Natural killer cell treated with Interleukin-12 subunit alpha and Interleukin-12 subunit beta and Interleukin-15 and Interleukin-18, amount 100 ng/mL, for 72 hours (primary cell): ENCODE measurements at regions not wholly inside any gene's neighbourhood (a gene's known extent, or its start where the extent isn't known, plus 50 kb on each side); places are given as distances from the start of the nearest gene placed in this dataset.

Source experiments
- ATAC-seq, 2 donors: fragments of 150-1000 bp; cut with Tn5 transposase in 1 of 2; sonication (Bioruptor Pico), chemical (Tn5 transposase) in 1 of 2; 2 replicates each; pipeline ENCODE4 v1.10.0; 2021
- DNase-seq: peaks from one replicate; pipeline ENCODE4 v3.0.0; 2022; ENCODE audit warnings: low spot score
- H3K27ac Mint-ChIP-seq, 2 donors: 1 replicate in 1 of 2; 2 replicates in 1 of 2; pipeline ENCODE4 v1.8.0; 2022; ENCODE audit warnings: mixed read lengths in 2 of 2, mild to moderate bottlenecking in 1 of 2, moderate library complexity in 1 of 2
- H3K27me3 Mint-ChIP-seq, 2 donors: 1 replicate in 1 of 2; 2 replicates in 1 of 2; pipeline ENCODE4 v1.8.0; 2022; ENCODE audit warnings: mixed read lengths in 2 of 2
- H3K36me3 Mint-ChIP-seq: one replicate; pipeline ENCODE4 v1.8.0; 2022; ENCODE audit warnings: mixed read lengths
- H3K4me1 Mint-ChIP-seq, 2 donors: 1 replicate in 1 of 2; 2 replicates in 1 of 2; pipeline ENCODE4 v1.8.0; 2022; ENCODE audit warnings: low read depth in 2 of 2, mixed read lengths in 2 of 2, mild to moderate bottlenecking in 1 of 2
- H3K4me3 Mint-ChIP-seq: one replicate; pipeline ENCODE4 v1.8.0; 2022; ENCODE audit warnings: mixed read lengths
- H3K9me3 Mint-ChIP-seq: 2 replicates; pipeline ENCODE4 v1.8.0; 2022; ENCODE audit warnings: mixed read lengths

DNA sequence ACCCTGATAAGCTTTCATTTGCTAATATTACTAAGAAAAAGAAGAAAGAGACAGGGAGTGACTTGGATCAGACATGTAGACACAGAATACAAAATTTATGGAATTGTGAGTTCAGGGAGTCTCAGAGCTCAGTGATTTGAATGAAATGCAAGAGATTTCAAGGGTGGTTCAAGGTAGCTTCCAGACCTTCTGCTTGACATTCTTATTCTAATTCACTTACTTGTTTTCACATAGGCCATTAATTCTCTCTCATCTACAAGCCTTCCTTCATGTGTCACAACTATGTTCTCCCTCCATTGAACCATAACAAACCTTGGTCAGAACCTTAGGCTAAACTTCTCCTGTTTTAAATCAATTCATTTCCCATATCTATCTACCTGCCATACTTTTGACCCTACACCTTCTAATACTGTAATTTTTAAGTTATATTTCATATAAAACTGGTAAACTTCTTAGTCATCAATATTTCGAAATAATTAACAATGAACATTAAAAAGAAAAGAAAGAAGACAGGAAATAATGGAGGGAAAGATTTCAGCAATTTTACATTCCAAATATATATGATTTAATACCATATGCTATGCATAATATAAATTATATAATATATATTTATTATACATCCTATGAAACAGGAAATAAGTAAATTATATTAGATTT, 139.2 kb upstream of the PDE1A start:
- Mint-ChIP-seq H3K9me3 (peaks cover 11% of the 10 kb centered on the region), H3K4me3 (no peak overlapping the region), H3K27ac (no peak overlapping the region), H3K4me1 (no peaks in the 10 kb centered on the region), H3K27me3 (no peaks in the 10 kb centered on the region), H3K36me3 (no peaks in the 10 kb centered on the region)
- DNase-seq (no peak), ATAC-seq (no peak)

DNA sequence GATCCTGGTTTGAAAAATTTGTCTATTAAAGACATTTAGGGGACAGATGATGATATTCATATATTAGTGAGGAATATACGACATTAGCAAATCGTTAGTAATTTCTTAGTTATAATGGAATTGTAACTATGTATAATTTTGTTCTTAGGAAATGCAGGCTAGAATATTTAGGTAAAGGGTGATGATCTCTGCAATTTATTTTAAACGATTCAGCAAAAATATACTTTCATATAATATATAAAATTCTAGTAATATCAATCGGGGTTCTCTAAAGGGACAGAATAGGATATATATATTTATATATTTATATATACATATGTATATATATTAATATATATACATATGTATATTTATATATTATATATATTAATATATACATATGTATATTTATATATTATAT, 142.5 kb upstream of the DNAJC10 start:
- no peaks in the 10 kb centered on the region for H3K27me3 Mint-ChIP-seq
- DNase-seq = no peak
- no peaks in the 10 kb centered on the region for H3K4me1 Mint-ChIP-seq
- H3K9me3 Mint-ChIP-seq = no peaks in the 10 kb centered on the region
- H3K4me3 Mint-ChIP-seq = no peak overlapping the region
- H3K27ac Mint-ChIP-seq = no peak overlapping the region
- H3K36me3 Mint-ChIP-seq = no peaks in the 10 kb centered on the region
- ATAC-seq = no peak

DNA sequence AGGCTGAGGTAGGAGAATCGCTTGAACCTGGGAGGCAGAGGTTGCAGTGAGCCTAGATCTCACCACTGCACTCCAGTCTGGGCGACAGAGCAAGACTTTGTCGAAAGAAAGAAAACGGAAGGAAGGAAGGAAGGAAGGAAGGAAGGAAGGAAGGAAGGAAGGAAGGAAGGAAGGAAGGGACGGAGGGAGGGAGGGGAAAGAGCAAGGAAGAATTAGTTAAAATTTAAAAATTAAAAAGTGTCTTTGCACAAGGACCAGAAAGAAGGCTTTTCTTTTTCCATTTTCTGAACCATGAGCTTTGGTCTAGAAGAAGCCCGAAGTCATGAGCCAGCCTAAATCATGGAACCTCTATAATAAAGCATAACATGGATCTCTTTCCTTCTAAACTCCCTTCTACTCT, 138.2 kb upstream of the DNAJC10 start:
- peaks cover 3% of the 10 kb centered on the region for H3K9me3 Mint-ChIP-seq
- ATAC-seq = no peak
- no peak overlapping the region for H3K27ac Mint-ChIP-seq
- DNase-seq = no peak
- H3K27me3 Mint-ChIP-seq = no peaks in the 10 kb centered on the region
- H3K36me3 Mint-ChIP-seq = no peaks in the 10 kb centered on the region
- no peaks in the 10 kb centered on the region for H3K4me1 Mint-ChIP-seq
- no peak overlapping the region for H3K4me3 Mint-ChIP-seq

DNA sequence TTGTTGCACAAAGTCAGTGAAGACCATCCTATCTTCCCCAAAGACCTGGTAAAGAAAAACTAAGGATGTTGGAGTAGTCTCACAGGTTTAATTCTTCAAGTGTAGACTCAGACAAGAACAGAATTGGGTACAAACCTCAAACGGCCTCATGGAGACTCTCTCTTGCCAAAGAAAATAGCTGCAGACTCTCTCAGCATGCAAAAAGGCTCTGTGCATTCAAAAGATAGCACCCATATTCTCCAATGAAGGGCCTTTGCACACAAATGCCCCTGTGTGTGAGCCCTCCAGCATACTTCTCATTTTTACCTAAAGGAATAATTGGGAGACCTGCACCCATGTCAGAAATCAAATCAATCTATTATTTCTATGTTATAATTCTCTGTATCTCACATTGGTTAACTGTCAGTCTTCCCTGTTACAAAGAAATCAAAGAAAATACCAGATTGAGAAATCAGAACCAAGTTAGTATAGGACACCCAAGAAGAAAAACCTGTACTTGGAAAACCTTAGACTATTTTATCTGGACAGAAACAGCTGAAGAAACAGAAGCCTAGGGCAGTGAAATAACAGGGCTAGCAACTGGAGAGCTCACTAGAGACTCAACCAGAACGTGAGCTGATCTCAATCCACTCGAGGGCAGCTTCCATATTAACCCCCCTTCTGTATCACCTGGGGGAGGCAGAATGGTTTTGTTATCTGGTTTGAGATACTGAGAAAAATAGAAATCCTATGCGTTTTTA, 134.7 kb upstream of the DNAJC10 start:
- DNase-seq (no peak), ATAC-seq (no peak)
- Mint-ChIP-seq H3K4me1 (no peaks in the 10 kb centered on the region), H3K9me3 (peaks cover 3% of the 10 kb centered on the region), H3K27ac (no peak overlapping the region), H3K27me3 (no peaks in the 10 kb centered on the region), H3K36me3 (no peaks in the 10 kb centered on the region), H3K4me3 (no peak overlapping the region)

DNA sequence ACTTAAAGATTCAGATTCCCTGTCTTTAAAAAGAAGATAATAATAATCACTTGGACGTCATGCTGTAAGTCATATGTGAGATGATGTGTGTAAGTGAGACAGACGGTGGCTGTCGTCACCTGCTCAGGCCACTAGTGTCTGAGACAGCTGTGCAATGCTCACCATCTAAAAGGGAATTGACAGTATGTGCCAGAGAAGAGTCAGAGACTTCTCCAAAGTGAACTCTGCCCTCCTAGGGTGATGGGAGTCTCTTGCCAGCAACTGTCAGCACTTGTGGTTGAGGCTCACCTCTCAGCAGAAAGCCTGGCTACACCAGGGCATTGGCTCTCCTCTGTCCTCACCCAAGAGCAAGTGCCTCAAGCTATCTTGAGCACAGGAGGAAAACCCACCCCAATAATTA, 131.6 kb upstream of the DNAJC10 start:
- H3K4me3 Mint-ChIP-seq = no peak overlapping the region
- H3K27me3 Mint-ChIP-seq = no peaks in the 10 kb centered on the region

DNA sequence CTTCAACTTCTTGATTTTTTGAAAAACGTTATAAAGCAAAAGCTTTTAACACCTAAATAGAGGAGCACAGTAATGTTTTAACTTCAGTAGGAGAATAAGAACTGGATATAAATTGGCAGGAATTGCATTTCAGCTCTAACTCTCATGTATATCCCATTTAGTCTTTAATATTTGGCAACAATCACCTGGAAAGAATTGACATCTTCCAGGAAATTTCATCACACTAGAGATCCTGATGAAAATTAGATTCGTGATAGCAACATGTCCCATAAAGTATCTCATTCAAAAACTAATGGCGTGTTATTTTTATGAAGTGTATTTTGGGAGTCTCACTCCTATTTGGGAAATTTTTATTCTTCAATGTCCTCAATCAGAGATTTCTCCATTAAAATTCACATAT, 131.1 kb upstream of the DNAJC10 start:
- Mint-ChIP-seq H3K27ac (no peak overlapping the region), H3K27me3 (no peaks in the 10 kb centered on the region), H3K4me1 (no peaks in the 10 kb centered on the region), H3K9me3 (peaks cover 3% of the 10 kb centered on the region), H3K4me3 (no peak overlapping the region), H3K36me3 (no peaks in the 10 kb centered on the region)
- DNase-seq (no peak), ATAC-seq (no peak)

More for the DNA sequence above, 131.6 kb upstream of the DNAJC10 start:
- Mint-ChIP-seq H3K4me1 (no peaks in the 10 kb centered on the region), H3K27ac (no peak overlapping the region), H3K36me3 (no peaks in the 10 kb centered on the region), H3K9me3 (peaks cover 3% of the 10 kb centered on the region)
- no peak for ATAC-seq
- no peak for DNase-seq

DNA sequence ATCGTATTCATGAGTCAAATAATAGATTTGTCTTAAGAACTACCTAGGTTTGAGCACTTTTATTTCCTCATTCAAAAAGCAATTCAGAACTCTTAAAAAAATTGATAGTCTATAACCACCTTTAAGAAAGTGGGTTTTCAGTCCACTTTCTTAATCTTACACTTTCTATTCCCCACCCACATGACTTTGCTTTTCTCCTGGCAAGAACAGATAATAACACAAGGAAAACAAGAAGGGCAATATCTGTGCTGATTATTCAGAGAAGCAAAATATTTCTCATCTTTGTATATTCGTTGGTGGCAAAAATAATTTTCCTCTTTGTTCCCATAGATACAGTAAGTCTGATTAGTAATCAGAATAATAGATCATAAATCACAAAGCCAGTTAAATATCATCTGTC, 130.6 kb upstream of the DNAJC10 start:
- Mint-ChIP-seq H3K27ac (no peak overlapping the region), H3K4me1 (no peaks in the 10 kb centered on the region), H3K9me3 (peaks cover 3% of the 10 kb centered on the region), H3K36me3 (no peaks in the 10 kb centered on the region), H3K27me3 (no peaks in the 10 kb centered on the region), H3K4me3 (no peak overlapping the region)
- no peak for ATAC-seq
- no peak for DNase-seq

DNA sequence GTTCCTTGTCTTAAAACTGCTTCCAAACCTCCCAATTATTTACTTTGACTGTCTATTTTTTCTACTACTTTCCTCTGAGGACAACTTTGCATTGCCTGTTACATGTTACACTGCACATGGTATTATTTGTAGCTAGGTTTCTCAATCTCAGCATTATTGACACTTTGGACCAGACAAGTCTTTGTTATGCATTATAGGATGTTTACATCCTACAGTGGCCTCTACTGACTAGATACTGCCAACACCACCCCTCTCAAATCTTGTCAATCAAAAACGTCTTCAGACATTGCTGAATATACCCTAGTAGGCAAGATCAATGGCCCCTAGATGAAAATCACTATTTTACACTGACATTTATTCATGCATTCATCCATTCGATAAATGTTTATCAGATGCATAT, 129.6 kb upstream of the DNAJC10 start:
- DNase-seq (no peak), ATAC-seq (no peak)
- Mint-ChIP-seq H3K9me3 (no peaks in the 10 kb centered on the region), H3K36me3 (no peaks in the 10 kb centered on the region), H3K27me3 (no peaks in the 10 kb centered on the region), H3K4me1 (no peaks in the 10 kb centered on the region), H3K4me3 (no peak overlapping the region), H3K27ac (no peak overlapping the region)

DNA sequence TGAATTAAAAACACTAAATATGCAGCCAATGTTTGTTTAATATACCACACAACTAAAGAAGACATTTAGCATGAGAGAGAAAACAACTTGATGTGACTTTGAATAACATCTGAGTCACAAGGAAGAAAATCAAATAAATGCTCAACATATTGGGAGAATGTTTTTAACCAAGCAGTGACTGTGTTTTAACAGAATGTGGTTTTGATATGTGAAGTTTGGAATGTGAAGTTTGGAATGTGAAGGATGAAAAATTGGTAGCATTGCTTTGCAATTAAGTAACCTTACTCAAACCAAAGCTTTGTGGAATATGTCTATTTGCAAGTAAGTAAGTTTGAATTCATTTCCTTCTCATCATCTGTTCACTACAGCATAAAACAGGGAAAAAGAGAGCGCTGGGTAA, 128.2 kb upstream of the DNAJC10 start:
- H3K27me3 Mint-ChIP-seq = peaks cover 0 to under 1% of the 10 kb centered on the region in 2 donors
- H3K36me3 Mint-ChIP-seq = no peaks in the 10 kb centered on the region
- DNase-seq (no peak), ATAC-seq (no peak)
- H3K9me3 Mint-ChIP-seq = no peaks in the 10 kb centered on the region
- no peak overlapping the region for H3K27ac Mint-ChIP-seq
- H3K4me3 Mint-ChIP-seq = no peak overlapping the region
- no peaks in the 10 kb centered on the region for H3K4me1 Mint-ChIP-seq

DNA sequence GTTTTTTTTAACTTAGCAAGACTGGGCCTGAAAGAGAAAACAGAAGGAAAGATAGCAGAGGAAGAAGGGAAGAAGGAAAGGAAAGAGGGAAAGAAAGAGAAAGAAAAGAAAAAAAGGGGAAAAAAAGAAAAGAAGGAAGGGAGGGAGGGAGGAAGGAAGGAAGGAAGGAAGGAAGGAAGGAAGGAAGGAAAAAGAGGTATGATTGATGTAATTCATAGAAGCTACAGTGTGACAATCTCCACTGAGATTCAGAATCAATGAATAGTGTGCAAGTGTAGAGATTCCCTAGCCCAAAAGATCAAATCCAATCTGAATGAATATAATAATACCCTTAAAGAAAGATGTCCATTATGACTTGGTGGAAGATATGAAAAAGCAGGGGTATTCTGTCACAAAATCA, 126.9 kb upstream of the DNAJC10 start:
- no peaks in the 10 kb centered on the region for H3K36me3 Mint-ChIP-seq
- no peak overlapping the region for H3K27ac Mint-ChIP-seq
- H3K27me3 Mint-ChIP-seq = peaks cover 3 to 5% of the 10 kb centered on the region in 2 donors
- DNase-seq (no peak), ATAC-seq (no peak)
- no peak overlapping the region for H3K4me3 Mint-ChIP-seq
- no peaks in the 10 kb centered on the region for H3K4me1 Mint-ChIP-seq
- no peaks in the 10 kb centered on the region for H3K9me3 Mint-ChIP-seq

DNA sequence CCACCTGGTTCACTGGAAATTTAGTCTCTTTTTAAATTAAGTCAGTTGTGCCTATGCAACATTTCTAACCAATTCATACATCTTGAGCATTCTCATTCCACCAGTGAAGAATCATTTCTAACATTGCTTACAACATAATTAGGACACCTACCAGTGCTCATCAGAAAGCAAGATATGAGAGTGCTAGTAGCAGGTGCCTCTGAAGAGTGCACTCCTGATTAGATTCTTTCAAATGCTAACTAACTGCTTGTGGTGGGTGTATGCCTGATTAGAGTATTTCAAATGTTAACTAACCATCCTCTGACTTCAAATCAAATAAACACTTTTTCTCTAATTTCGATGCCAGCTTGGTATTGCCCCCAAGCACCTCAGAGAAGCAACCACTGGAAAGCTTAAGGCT, 124.3 kb upstream of the DNAJC10 start:
- H3K9me3 Mint-ChIP-seq = no peaks in the 10 kb centered on the region
- no peak for ATAC-seq
- no peaks in the 10 kb centered on the region for H3K36me3 Mint-ChIP-seq
- H3K4me3 Mint-ChIP-seq = no peak overlapping the region
- no peaks in the 10 kb centered on the region for H3K4me1 Mint-ChIP-seq
- peaks cover 3 to 5% of the 10 kb centered on the region in 2 donors for H3K27me3 Mint-ChIP-seq
- H3K27ac Mint-ChIP-seq = no peak overlapping the region
- DNase-seq = no peak

DNA sequence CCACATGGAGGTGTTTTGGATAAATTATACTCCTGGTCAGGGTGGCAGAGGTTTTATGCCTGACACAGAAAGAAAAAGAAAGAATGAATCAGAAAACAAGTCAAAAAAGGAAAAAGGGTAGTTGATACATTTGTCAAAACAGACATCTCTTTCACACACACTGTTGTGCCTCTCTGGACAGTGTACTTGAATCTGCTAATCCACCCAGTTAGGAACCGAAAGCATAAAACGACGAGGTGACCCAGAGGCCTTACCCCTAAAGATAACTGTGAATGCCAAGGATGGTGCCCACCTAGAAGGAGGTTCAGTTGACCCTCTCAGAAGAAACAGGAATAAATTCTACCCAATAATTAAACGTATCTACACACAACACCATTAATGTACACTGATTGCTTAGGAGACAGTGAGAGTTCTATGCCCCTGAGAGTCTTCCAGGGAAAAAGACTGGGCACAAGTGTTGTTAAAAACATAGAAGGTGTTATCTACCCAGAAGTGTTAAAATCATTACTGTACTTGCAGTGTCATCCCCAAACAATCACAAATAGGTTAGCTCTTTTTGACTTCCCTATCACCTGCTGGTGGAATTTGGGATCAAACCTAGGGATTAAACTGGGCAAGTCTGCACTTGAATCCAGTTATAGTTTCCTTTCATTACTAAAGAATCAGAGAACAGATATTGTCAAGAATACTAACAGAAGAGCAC, 123.2 kb upstream of the DNAJC10 start:
- DNase-seq = no peak
- Mint-ChIP-seq H3K4me3 (no peak overlapping the region), H3K36me3 (no peaks in the 10 kb centered on the region), H3K9me3 (no peaks in the 10 kb centered on the region), H3K27ac (no peak overlapping the region), H3K27me3 (peaks cover 3 to 10% of the 10 kb centered on the region in 2 donors), H3K4me1 (no peaks in the 10 kb centered on the region)
- no peak for ATAC-seq

DNA sequence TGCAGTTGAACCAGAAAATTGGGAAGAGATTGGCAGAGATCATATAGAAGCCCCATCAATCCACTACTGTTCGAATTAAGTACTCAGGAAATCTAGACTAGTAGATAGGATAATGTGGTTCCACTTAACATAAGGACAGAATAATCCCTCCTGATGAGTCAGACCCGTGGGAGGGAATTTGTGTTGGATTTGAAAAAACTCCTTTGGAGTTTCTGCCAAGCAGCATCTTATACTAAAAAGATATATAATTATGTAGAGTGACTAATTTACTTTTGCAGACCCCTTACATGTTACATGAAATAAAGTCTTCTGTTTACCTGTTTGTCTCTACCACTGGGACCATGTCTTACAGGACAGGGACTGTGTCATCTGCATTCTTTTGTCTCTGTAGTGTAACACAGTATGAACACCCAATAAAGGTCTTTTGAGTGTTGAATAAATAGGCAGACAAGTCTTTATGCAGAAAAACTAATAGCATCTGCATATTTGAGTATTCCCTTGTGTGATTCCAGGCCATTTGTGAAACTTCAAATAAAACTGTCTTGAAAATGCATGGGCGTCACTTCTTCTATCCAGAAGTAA, 122.6 kb upstream of the DNAJC10 start:
- Mint-ChIP-seq H3K4me1 (no peaks in the 10 kb centered on the region), H3K9me3 (no peaks in the 10 kb centered on the region), H3K36me3 (no peaks in the 10 kb centered on the region), H3K27me3 (peaks cover 3 to 10% of the 10 kb centered on the region in 2 donors), H3K4me3 (no peak overlapping the region), H3K27ac (no peak overlapping the region)
- ATAC-seq (no peak), DNase-seq (no peak)

DNA sequence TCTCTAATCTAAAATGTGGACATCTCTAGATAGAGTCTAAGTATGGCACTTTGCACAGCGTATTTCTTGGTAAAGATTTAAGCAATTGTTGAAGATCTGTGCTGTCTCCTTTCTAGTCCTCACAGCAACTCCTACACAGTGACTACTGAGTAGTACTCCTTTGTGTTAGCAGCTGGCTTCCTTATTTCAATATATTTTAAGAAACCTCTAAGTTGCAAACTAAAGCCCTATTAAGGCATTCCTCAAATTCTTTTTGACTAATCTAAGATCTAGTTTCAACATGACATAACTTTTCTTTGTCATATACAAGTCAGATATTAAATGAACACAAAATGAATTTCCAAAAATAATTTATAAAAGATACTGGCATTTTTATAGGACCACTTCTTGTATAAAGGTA, 121.8 kb upstream of the DNAJC10 start:
- H3K27ac Mint-ChIP-seq = no peak overlapping the region
- H3K4me1 Mint-ChIP-seq = no peaks in the 10 kb centered on the region
- H3K4me3 Mint-ChIP-seq = no peak overlapping the region
- no peak for ATAC-seq
- no peaks in the 10 kb centered on the region for H3K9me3 Mint-ChIP-seq
- DNase-seq = no peak
- H3K27me3 Mint-ChIP-seq = peaks cover 3 to 10% of the 10 kb centered on the region in 2 donors
- no peaks in the 10 kb centered on the region for H3K36me3 Mint-ChIP-seq
